ENCODE measurements at regions not wholly inside any gene's neighbourhood (a gene's known extent, or its start where the extent isn't known, plus 50 kb on each side); places are given as distances from the start of the nearest gene placed in this dataset.

DNA sequence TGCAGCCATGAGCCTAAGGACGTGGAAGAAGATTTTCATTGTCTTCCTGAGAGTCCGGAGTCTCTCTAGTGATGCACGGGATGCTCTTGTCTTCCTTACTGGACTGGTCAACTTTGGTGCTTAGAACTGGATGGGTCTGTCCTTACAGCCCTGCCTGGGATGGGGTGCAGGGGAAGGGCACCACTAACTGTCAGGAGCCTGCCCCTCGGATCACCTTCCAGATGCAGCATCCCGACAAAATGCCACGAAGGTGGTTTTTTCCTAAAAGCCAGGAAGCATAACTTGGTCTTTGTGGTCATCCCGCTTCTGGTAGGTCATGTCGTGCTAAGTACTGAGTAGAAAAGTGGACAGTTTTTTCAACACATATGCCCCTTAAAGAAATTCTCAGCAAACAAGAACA lies 207.4 kb upstream of the TWIST2 start:
- TF ChIP-seq CTCF (IDR thresholded peaks at IDR 0.05) (no peak), POLR2A (IDR thresholded peaks at IDR 0.05) (no peak), EP300 (IDR thresholded peaks at IDR 0.05) (no peak)

All from gastroesophageal sphincter (tissue), 3 donors.